Kidney tubule cell (primary cell): ENCODE measurements at regions not wholly inside any gene's neighbourhood (a gene's known extent, or its start where the extent isn't known, plus 50 kb on each side); places are given as distances from the start of the nearest gene placed in this dataset.
A peak's percentile ranks its signal among the peaks of the same experiment; 100 is the strongest.
"Not testable (repeated sequence)": the region's sequence is repeated elsewhere in the genome, so short reads cannot be mapped to it uniquely, and the experiment has no call there.

Experiments
- DNase-seq: peaks from one replicate; pipeline ENCODE4 v3.0.0-alpha.2; 2018; ENCODE audit warnings: low spot score

- DNase-seq = no peak
These were observed 50.4 kb downstream of the FHIP1A start for GRCh38 chr4:151459375-151459774.

GRCh38 chr4:151460434-151460833 lies 51.5 kb downstream of the FHIP1A start:
- DNase-seq = no peak

- no peak for DNase-seq
These were observed 53.6 kb downstream of the FHIP1A start for GRCh38 chr4:151462554-151462953.

- peak; percentile 59 for DNase-seq
These were observed 60.0 kb downstream of the FHIP1A start for GRCh38 chr4:151468715-151469696.

GRCh38 chr4:151469970-151470369 lies 61.0 kb downstream of the FHIP1A start:
- DNase-seq = peak; percentile 14

GRCh38 chr4:151471728-151472127 lies 62.8 kb downstream of the FHIP1A start:
- DNase-seq = no peak

- DNase-seq = no peak
These were observed 63.3 kb downstream of the FHIP1A start for GRCh38 chr4:151472297-151472696.

GRCh38 chr4:151472711-151473110 lies 63.7 kb downstream of the FHIP1A start:
- no peak for DNase-seq

GRCh38 chr4:151473521-151474097 lies 64.6 kb downstream of the FHIP1A start:
- no peak for DNase-seq

GRCh38 chr4:151475035-151475714 lies 66.2 kb downstream of the FHIP1A start:
- peak; percentile 35 for DNase-seq

GRCh38 chr4:151481813-151482212 lies 72.8 kb downstream of the FHIP1A start:
- DNase-seq = no peak

GRCh38 chr4:151484396-151485102 lies 75.6 kb downstream of the FHIP1A start:
- DNase-seq = peak; percentile 91

GRCh38 chr4:151485541-151486131 lies 76.7 kb downstream of the FHIP1A start:
- peak; percentile 92 for DNase-seq

- peak; percentile 39 for DNase-seq
These were observed 77.2 kb downstream of the FHIP1A start for GRCh38 chr4:151486168-151486567.

- DNase-seq = no peak
These were observed 80.0 kb downstream of the FHIP1A start for GRCh38 chr4:151488968-151489367.

- DNase-seq = no peak
These were observed 80.7 kb downstream of the FHIP1A start for GRCh38 chr4:151489462-151490203.

- peak; percentile 21 for DNase-seq
These were observed 86.6 kb downstream of the FHIP1A start for GRCh38 chr4:151495612-151496011.

- DNase-seq = not testable (repeated sequence)
These were observed 102.6 kb downstream of the FHIP1A start for GRCh38 chr4:151511548-151511947.

- no peak for DNase-seq
These were observed 108.9 kb downstream of the FHIP1A start for GRCh38 chr4:151517896-151518295.

- no peak for DNase-seq
These were observed 109.4 kb downstream of the FHIP1A start for GRCh38 chr4:151518359-151518758.
